ENCODE measurements at regions not wholly inside any gene's neighbourhood (a gene's known extent, or its start where the extent isn't known, plus 50 kb on each side); places are given as distances from the start of the nearest gene placed in this dataset.

DNA sequence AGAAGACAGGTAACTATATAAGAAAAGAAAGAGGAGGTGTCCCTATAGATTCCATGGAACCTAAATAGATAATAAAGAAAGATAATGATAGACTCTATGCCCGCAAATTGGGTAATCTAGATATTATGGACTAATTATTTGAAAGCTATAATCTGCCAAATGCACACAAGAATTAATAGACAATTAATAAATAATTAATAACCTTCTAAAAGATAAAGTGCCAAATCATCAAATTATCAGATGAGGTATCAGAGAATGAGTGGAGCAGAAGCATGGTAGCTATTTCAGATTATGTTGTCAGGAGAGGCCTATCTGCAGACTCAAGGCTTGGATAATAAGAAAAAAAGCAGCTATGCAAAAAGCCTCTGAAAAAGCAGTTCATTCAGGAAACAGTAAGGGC is 1120.8 kb downstream of the PLA2G4A start:
- intact Hi-C loops (cut with DNase I): no loop called here
- H3K9ac ChIP-seq (ENCODE audit: low read length in 3 of 3): no peak overlapping the region
- TF ChIP-seq, protein P1, sequence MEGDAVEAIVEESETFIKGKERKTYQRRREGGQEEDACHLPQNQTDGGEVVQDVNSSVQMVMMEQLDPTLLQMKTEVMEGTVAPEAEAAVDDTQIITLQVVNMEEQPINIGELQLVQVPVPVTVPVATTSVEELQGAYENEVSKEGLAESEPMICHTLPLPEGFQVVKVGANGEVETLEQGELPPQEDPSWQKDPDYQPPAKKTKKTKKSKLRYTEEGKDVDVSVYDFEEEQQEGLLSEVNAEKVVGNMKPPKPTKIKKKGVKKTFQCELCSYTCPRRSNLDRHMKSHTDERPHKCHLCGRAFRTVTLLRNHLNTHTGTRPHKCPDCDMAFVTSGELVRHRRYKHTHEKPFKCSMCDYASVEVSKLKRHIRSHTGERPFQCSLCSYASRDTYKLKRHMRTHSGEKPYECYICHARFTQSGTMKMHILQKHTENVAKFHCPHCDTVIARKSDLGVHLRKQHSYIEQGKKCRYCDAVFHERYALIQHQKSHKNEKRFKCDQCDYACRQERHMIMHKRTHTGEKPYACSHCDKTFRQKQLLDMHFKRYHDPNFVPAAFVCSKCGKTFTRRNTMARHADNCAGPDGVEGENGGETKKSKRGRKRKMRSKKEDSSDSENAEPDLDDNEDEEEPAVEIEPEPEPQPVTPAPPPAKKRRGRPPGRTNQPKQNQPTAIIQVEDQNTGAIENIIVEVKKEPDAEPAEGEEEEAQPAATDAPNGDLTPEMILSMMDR (IDR thresholded peaks at IDR 0.05; ENCODE audit: borderline replicate concordance, extremely low read depth, insufficient read depth): no peak
- no peak overlapping the region for H3K27ac ChIP-seq (ENCODE audit: low read depth in 2 of 2, low read length in 2 of 2)
- H3K27me3 ChIP-seq (ENCODE audit: control insufficient read depth, insufficient read depth, low read length): no peaks in the 10 kb centered on the region
- H3K36me3 ChIP-seq (ENCODE audit: control insufficient read depth in 2 of 3, insufficient read depth in 3 of 3, low read length in 3 of 3): no peaks in the 10 kb centered on the region
- H3K4me1 ChIP-seq (ENCODE audit: control insufficient read depth in 2 of 3, insufficient read depth in 2 of 3, low read depth in 1 of 3, low read length in 3 of 3): no peaks in the 10 kb centered on the region
- H3K4me3 ChIP-seq (ENCODE audit: low read length in 3 of 3): no peak overlapping the region
- FAIRE-seq: no peak
- peaks cover 0 to 26% (median 6%) of the 10 kb centered on the region in 3 donors for H3K9me3 ChIP-seq (ENCODE audit: control insufficient read depth in 2 of 3, insufficient read depth in 1 of 3, low read length in 3 of 3)
- DNase-seq: no peak

DNA sequence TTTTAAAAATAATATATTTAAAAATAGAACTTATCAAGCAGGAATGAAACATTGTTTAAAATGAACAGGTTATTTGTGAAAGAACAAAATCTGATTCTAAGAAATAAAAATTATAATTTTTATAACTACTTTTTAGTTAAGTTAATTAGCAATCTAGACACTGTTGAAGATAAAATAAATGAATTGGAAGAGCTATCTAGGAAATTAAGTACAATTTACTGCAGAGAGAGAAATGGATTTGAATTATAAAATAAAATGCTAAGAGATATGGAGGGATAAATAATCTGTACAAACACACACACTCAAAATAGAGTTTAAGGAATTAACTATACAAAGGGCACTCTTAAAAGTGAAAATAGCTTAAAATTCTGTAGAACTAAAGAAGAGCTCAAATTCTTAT is 1123.1 kb downstream of the PLA2G4A start:
- TF ChIP-seq, protein P1 (IDR thresholded peaks at IDR 0.05; ENCODE audit: borderline replicate concordance, extremely low read depth, insufficient read depth): no peak
- intact Hi-C loops (cut with DNase I): no loop called here
- Histone ChIP-seq H3K4me3 (ENCODE audit: low read length in 3 of 3) (no peak overlapping the region), H3K27ac (ENCODE audit: low read depth in 2 of 2, low read length in 2 of 2) (no peak overlapping the region), H3K9ac (ENCODE audit: low read length in 3 of 3) (no peak overlapping the region), H3K4me1 (ENCODE audit: control insufficient read depth in 2 of 3, insufficient read depth in 2 of 3, low read depth in 1 of 3, low read length in 3 of 3) (no peaks in the 10 kb centered on the region), H3K9me3 (ENCODE audit: control insufficient read depth in 2 of 3, insufficient read depth in 1 of 3, low read length in 3 of 3) (peaks cover 0 to 24% (median 3%) of the 10 kb centered on the region in 3 donors), H3K27me3 (ENCODE audit: control insufficient read depth, insufficient read depth, low read length) (no peaks in the 10 kb centered on the region), H3K36me3 (ENCODE audit: control insufficient read depth in 2 of 3, insufficient read depth in 3 of 3, low read length in 3 of 3) (no peaks in the 10 kb centered on the region)
- FAIRE-seq (peak; percentile 62), DNase-seq (no peak)

DNA sequence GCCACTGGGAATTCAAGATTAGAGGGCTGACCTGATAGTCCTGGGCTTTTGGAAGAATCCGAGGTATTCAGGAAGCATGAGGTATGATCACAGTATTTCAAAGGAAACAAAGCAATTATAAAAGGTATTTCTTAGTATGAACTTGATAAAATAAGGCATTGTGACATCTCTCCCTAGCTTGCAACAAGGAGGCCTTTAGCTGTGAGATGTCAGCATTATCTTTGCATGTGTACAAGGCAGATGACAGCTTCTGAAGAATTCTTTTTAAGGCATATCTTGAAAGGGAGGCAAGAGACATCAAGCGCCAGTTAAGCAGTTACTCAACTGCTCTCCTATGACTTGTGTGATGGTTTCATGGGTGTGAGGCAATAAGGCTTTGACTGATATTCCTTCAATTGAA is 1123.7 kb downstream of the PLA2G4A start:
- Histone ChIP-seq H3K9ac (ENCODE audit: low read length in 3 of 3) (no peak overlapping the region), H3K36me3 (ENCODE audit: control insufficient read depth in 2 of 3, insufficient read depth in 3 of 3, low read length in 3 of 3) (no peaks in the 10 kb centered on the region), H3K27ac (ENCODE audit: low read depth in 2 of 2, low read length in 2 of 2) (no peak overlapping the region), H3K4me1 (ENCODE audit: control insufficient read depth in 2 of 3, insufficient read depth in 2 of 3, low read depth in 1 of 3, low read length in 3 of 3) (no peaks in the 10 kb centered on the region), H3K9me3 (ENCODE audit: control insufficient read depth in 2 of 3, insufficient read depth in 1 of 3, low read length in 3 of 3) (peaks cover 0 to 17% (median 3%) of the 10 kb centered on the region in 3 donors), H3K4me3 (ENCODE audit: low read length in 3 of 3) (no peak overlapping the region), H3K27me3 (ENCODE audit: control insufficient read depth, insufficient read depth, low read length) (no peaks in the 10 kb centered on the region)
- no peak for DNase-seq
- TF ChIP-seq, protein P1 (IDR thresholded peaks at IDR 0.05; ENCODE audit: borderline replicate concordance, extremely low read depth, insufficient read depth): no peak
- intact Hi-C loops (cut with DNase I): no loop called here
- no peak for FAIRE-seq

DNA sequence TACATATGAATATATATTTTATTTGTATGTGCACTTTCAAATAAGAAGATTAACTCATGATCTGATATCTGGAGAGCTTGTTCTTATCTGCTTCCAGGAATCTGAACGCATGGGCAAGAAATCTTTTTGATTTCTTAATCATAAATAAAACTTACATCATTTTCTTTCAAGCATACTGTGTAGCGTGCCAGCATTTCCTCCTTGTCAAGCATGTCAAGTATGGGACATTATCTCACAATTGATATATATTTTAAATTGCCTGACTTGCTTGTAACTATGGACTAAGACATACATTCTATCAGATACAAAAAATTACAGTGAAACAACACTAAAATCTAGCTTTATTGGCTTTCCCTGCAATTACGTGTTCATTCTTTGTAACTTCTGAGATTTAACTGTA is 1128.2 kb downstream of the PLA2G4A start:
- Histone ChIP-seq H3K36me3 (ENCODE audit: control insufficient read depth in 2 of 3, insufficient read depth in 3 of 3, low read length in 3 of 3) (no peaks in the 10 kb centered on the region), H3K9me3 (ENCODE audit: control insufficient read depth in 2 of 3, insufficient read depth in 1 of 3, low read length in 3 of 3) (peaks cover 0 to 8% (median 0%) of the 10 kb centered on the region in 3 donors), H3K4me1 (ENCODE audit: control insufficient read depth in 2 of 3, insufficient read depth in 2 of 3, low read depth in 1 of 3, low read length in 3 of 3) (no peaks in the 10 kb centered on the region), H3K27me3 (ENCODE audit: control insufficient read depth, insufficient read depth, low read length) (no peaks in the 10 kb centered on the region), H3K27ac (ENCODE audit: low read depth in 2 of 2, low read length in 2 of 2) (no peak overlapping the region), H3K9ac (ENCODE audit: low read length in 3 of 3) (no peak overlapping the region), H3K4me3 (ENCODE audit: low read length in 3 of 3) (no peak overlapping the region)
- no peak for FAIRE-seq
- DNase-seq: no peak
- TF ChIP-seq, protein P1 (IDR thresholded peaks at IDR 0.05; ENCODE audit: borderline replicate concordance, extremely low read depth, insufficient read depth): no peak
- intact Hi-C loops (cut with DNase I): no loop called here
